SK-N-SH (cell line): ENCODE measurements at regions not wholly inside any gene's neighbourhood (a gene's known extent, or its start where the extent isn't known, plus 50 kb on each side); places are given as distances from the start of the nearest gene placed in this dataset.

ENCODE experiments used
- CTCF ChIA-PET: fragments of 300-600, 350-600 bp; formaldehyde crosslinking; extraction: SDS; loops from one replicate; lab custom pipeline; 2021; lab: Yijun Ruan, JAX
- POLR2A ChIA-PET: fragments of 350-600 bp; sonication (Branson Sonifier 250); formaldehyde crosslinking; extraction: SDS; loops from one replicate; lab custom pipeline; 2020; ENCODE audit warnings: antibody characterized with exemption, inconsistent platforms; lab: Yijun Ruan, JAX
- DNase-seq: peaks from one replicate; pipeline ENCODE4 v3.0.0; 2012
- H2AFZ ChIP-seq: fragments of 200-600 bp; sonication (generic); 2 replicates; pipeline ENCODE4 v1.8.1; 2016; ENCODE audit warnings: antibody characterized with exemption, mild to moderate bottlenecking, low read depth
- H3F3A ChIP-seq: fragments of 200-600 bp; sonication (generic); replicated peaks from 2 replicates; pipeline ENCODE3; 2016; ENCODE audit warnings: antibody characterized with exemption, mild to moderate bottlenecking; ENCODE audit not compliant: insufficient read depth
- H3K27ac ChIP-seq, 2 experiments: fragments of 200-500 bp in 1 of 2; fragments of 200-600 bp in 1 of 2; sonication (Bioruptor generic) in 1 of 2; sonication (generic), shearing (Covaris generic) in 1 of 2; 2 replicates each; pipeline versions ENCODE4 v1.5.1 to v1.6.1; 2014 to 2016; ENCODE audit warnings: low read depth in 2 of 2, inconsistent platforms in 1 of 2, low read length in 1 of 2, mild to moderate bottlenecking in 1 of 2, mixed read lengths in 1 of 2
- H3K27me3 ChIP-seq: fragments of 200-600 bp; sonication (generic), shearing (Covaris generic); 2 replicates; pipeline ENCODE4 v1.6.1; 2016; ENCODE audit warnings: mixed run types; ENCODE audit not compliant: insufficient read depth
- H3K36me3 ChIP-seq, 2 experiments: fragments of 200-500 bp in 1 of 2; fragments of 200-600 bp in 1 of 2; sonication (Bioruptor generic) in 1 of 2; sonication (generic) in 1 of 2; replicated peaks in 1 of 2; 2 replicates each; pipeline versions ENCODE3 to v1.5.1; 2014 to 2016; ENCODE audit warnings: low read length in 1 of 2, mild to moderate bottlenecking in 1 of 2; ENCODE audit not compliant: insufficient read depth in 2 of 2, control insufficient read depth in 1 of 2
- H3K4me1 ChIP-seq, 2 experiments: fragments of 200-500 bp in 1 of 2; fragments of 200-600 bp in 1 of 2; sonication (Bioruptor generic) in 1 of 2; sonication (generic), shearing (Covaris generic) in 1 of 2; 2 replicates each; pipeline versions ENCODE4 v1.5.1 to v1.6.1; 2014 to 2016; ENCODE audit warnings: low read depth in 1 of 2, low read length in 1 of 2, mixed run types in 1 of 2; ENCODE audit not compliant: insufficient read depth in 2 of 2, control insufficient read depth in 1 of 2
- H3K4me2 ChIP-seq: fragments of 200-600 bp; sonication (generic), shearing (Covaris generic); 2 replicates; pipeline ENCODE4 v1.6.1; 2017; ENCODE audit warnings: mixed run types
- H3K4me3 ChIP-seq, 2 experiments: fragments of 200-500 bp in 1 of 2; fragments of 200-600 bp in 1 of 2; sonication (Bioruptor generic) in 1 of 2; sonication (generic), shearing (Covaris generic) in 1 of 2; 2 replicates each; pipeline versions ENCODE4 v1.5.1 to v1.8.1; 2014 to 2016; ENCODE audit warnings: low read depth in 2 of 2, inconsistent platforms in 1 of 2, low read length in 1 of 2, mild to moderate bottlenecking in 1 of 2, mixed read lengths in 1 of 2, moderate library complexity in 1 of 2
- H3K79me2 ChIP-seq: fragments of 200-600 bp; sonication (generic); 2 replicates; pipeline ENCODE4 v1.8.1; 2017; ENCODE audit warnings: mild to moderate bottlenecking; ENCODE audit not compliant: insufficient read depth
- H3K9ac ChIP-seq: fragments of 200-600 bp; sonication (generic); 2 replicates; pipeline ENCODE4 v1.6.1; 2017; ENCODE audit warnings: mixed run types
- H3K9me2 ChIP-seq: fragments of 200-600 bp; sonication (generic); 2 replicates; pipeline ENCODE4 v1.6.1; 2017; ENCODE audit warnings: mixed run types
- H3K9me3 ChIP-seq: fragments of 200-600 bp; sonication (generic); 2 replicates; pipeline ENCODE4 v1.6.1; 2017; ENCODE audit warnings: mixed run types, mild to moderate bottlenecking, moderate library complexity
- H4K20me1 ChIP-seq: fragments of 200-600 bp; sonication (generic); 2 replicates; pipeline ENCODE4 v1.6.1; 2017; ENCODE audit warnings: mild to moderate bottlenecking, mixed run types; ENCODE audit not compliant: insufficient read depth
- CHD2 ChIP-seq: fragments of 150-350 bp; IDR thresholded peaks from 2 replicates; pipeline ENCODE4 v1.6.1; 2018; ENCODE audit warnings: low read length; ENCODE audit not compliant: partially characterized antibody
- CTCF ChIP-seq: fragments of 200-600 bp; sonication (generic); IDR thresholded peaks from 2 replicates; pipeline ENCODE4 v1.6.1; 2017; ENCODE audit warnings: antibody characterized with exemption, mild to moderate bottlenecking, moderate library complexity
- ELF1 ChIP-seq: IDR thresholded peaks from 2 replicates; pipeline ENCODE4 v1.4.0; 2012
- EP300 ChIP-seq, 2 experiments: IDR thresholded peaks; 2 replicates each; pipeline versions ENCODE4 v1.4.0 to v1.6.1; 2012; ENCODE audit warnings: borderline replicate concordance in 1 of 2, low read depth in 1 of 2, low read length in 1 of 2
- EZH2phosphoT487 ChIP-seq: fragments of 200-600 bp; sonication (generic); IDR thresholded peaks from 2 replicates; pipeline ENCODE4 v1.6.1; 2017; ENCODE audit warnings: low read depth, mixed run types, mild to moderate bottlenecking, antibody characterized with exemption, moderate library complexity, borderline replicate concordance
- FOSL2 ChIP-seq: IDR thresholded peaks from 2 replicates; pipeline ENCODE4 v1.4.0; 2012; ENCODE audit warnings: low read depth, mild to moderate bottlenecking, moderate library complexity, borderline replicate concordance
- GABPA ChIP-seq: IDR thresholded peaks from 2 replicates; pipeline ENCODE4 v1.4.0; 2012; ENCODE audit warnings: low read depth, mild to moderate bottlenecking
- IRF3 ChIP-seq: fragments of 150-350 bp; IDR thresholded peaks from 2 replicates; pipeline ENCODE4 v1.6.1; 2016; ENCODE audit warnings: mild to moderate bottlenecking, low read depth, low read length
- JUND ChIP-seq: IDR thresholded peaks from 2 replicates; pipeline ENCODE4 v1.4.0; 2012
- NFIC ChIP-seq: IDR thresholded peaks from 2 replicates; pipeline ENCODE4 v1.4.0; 2012; ENCODE audit warnings: borderline replicate concordance
- NRF1 ChIP-seq: IDR thresholded peaks from 2 replicates; pipeline ENCODE4 v1.6.1; 2012; ENCODE audit warnings: low read depth, mild to moderate bottlenecking, low read length
- PBX3 ChIP-seq: IDR thresholded peaks from 2 replicates; pipeline ENCODE4; 2012
- POLR2AphosphoS5 ChIP-seq: IDR thresholded peaks from 2 replicates; pipeline ENCODE4 v1.6.1; 2012; ENCODE audit warnings: low read depth, low read length
- RAD21 ChIP-seq: IDR thresholded peaks from 2 replicates; pipeline ENCODE4 v1.6.1; 2012; ENCODE audit warnings: mild to moderate bottlenecking, low read length
- RCOR1 ChIP-seq: fragments of 150-350 bp; IDR thresholded peaks from 2 replicates; pipeline ENCODE4 v1.6.1; 2017; ENCODE audit warnings: antibody characterized with exemption, low read length
- REST ChIP-seq: IDR thresholded peaks from 2 replicates; pipeline ENCODE4 v1.6.1; 2012; ENCODE audit warnings: mild to moderate bottlenecking, low read depth, low read length, moderate library complexity
- TAF1 ChIP-seq: IDR thresholded peaks from 2 replicates; pipeline ENCODE4 v1.6.1; 2012; ENCODE audit warnings: low read depth, mild to moderate bottlenecking, low read length, moderate library complexity, borderline replicate concordance
- TEAD4 ChIP-seq: IDR thresholded peaks from 2 replicates; pipeline ENCODE4 v1.4.0; 2012; ENCODE audit warnings: mild to moderate bottlenecking, borderline replicate concordance; ENCODE audit not compliant: insufficient read depth
- USF1 ChIP-seq: IDR thresholded peaks from 2 replicates; pipeline ENCODE4 v1.4.0; 2012; ENCODE audit warnings: low read depth, borderline replicate concordance
- WGBS: methylation state at CpG from one replicate; pipeline ENCODE4 v1.1.6; 2017; ENCODE audit warnings: low lambda C conversion rate; 5-methylcytosine and 5-hydroxymethylcytosine counted together

GRCh38 chr18:22865354-22866116 lies 67.6 kb upstream of the RBBP8 start:
- WGBS: 55% methylated on average over 7 of the region's 7 CpGs
- no peak for TF ChIP-seq NRF1
- TF ChIP-seq RAD21: no peak
- no peak for TF ChIP-seq CTCF
- no peak for TF ChIP-seq POLR2AphosphoS5
- no peak for TF ChIP-seq PBX3
- TF ChIP-seq JUND: no peak
- no peak for TF ChIP-seq EZH2phosphoT487
- TF ChIP-seq NFIC: no peak
- no peak for TF ChIP-seq GABPA
- no peak for TF ChIP-seq USF1
- TF ChIP-seq EP300 (IDR thresholded peaks at IDR 0.05; ENCODE audit: borderline replicate concordance in 1 of 2, low read depth in 1 of 2, low read length in 1 of 2): no peak
- no peak for TF ChIP-seq ELF1
- no peak for TF ChIP-seq TEAD4
- TF ChIP-seq IRF3: no peak
- no peak for TF ChIP-seq CHD2
- TF ChIP-seq REST: no peak
- TF ChIP-seq FOSL2: no peak
- no peak for TF ChIP-seq TAF1
- no peak for TF ChIP-seq RCOR1
- Histone ChIP-seq H2AFZ (no peak overlapping the region), H3K27me3 (no peaks in the 10 kb centered on the region; the same call in 1 of the 2 replicates), H3K79me2 (no peaks in the 10 kb centered on the region), H3K27ac (no peak overlapping the region), H3K9me2 (no peaks in the 10 kb centered on the region), H3F3A (no peaks in the 10 kb centered on the region), H3K4me3 (no peak overlapping the region), H4K20me1 (no peaks in the 10 kb centered on the region), H3K4me1 (no peaks in the 10 kb centered on the region; a peak in 1 of 4 replicates), H3K9me3 (no peaks in the 10 kb centered on the region), H3K9ac (no peak overlapping the region), H3K4me2 (no peak overlapping the region), H3K36me3 (no peaks in the 10 kb centered on the region)
- no peak for DNase-seq
- CTCF ChIA-PET: no interaction called here
- POLR2A ChIA-PET: no interaction called here
